Uterus (tissue), 2 donors: ENCODE measurements at regions not wholly inside any gene's neighbourhood (a gene's known extent, or its start where the extent isn't known, plus 50 kb on each side); places are given as distances from the start of the nearest gene placed in this dataset.

Source experiments
- CTCF ChIP-seq, 4 experiments: fragments of 200-600 bp in 2 of 4; fragments of 450-650 bp in 2 of 4; sonication (generic) in 2 of 4; IDR thresholded peaks; one replicate each; pipeline ENCODE4 v1.5.1; 2016 to 2019; ENCODE audit warnings: antibody characterized with exemption in 4 of 4, mild to moderate bottlenecking in 2 of 4, moderate library complexity in 1 of 4
- POLR2A ChIP-seq, 2 donors: fragments of 450-650 bp; IDR thresholded peaks; one replicate each; pipeline ENCODE4 v1.6.1; 2016; ENCODE audit warnings: antibody characterized with exemption in 2 of 2, mild to moderate bottlenecking in 1 of 2, moderate library complexity in 1 of 2

GRCh38 chr10:21369697-21370096 is 155.8 kb downstream of the SKIDA1 start:
- TF ChIP-seq CTCF (IDR thresholded peaks at IDR 0.05), result no peak
- no peak for TF ChIP-seq POLR2A (IDR thresholded peaks at IDR 0.05)
